Activated B cell treated with CpG ODN at 0.5 μM for 24 hours (primary cell): ENCODE measurements at regions not wholly inside any gene's neighbourhood (a gene's known extent, or its start where the extent isn't known, plus 50 kb on each side); places are given as distances from the start of the nearest gene placed in this dataset.

ENCODE experiments used
- ATAC-seq: fragments of 200-7000 bp; cut with Tn5 transposase; one replicate; pipeline ENCODE4 v1.10.0; 2021; ENCODE audit warnings: low read depth, mild to moderate bottlenecking, moderate library complexity
- CTCF ChIA-PET: fragments of 350-600 bp; sonication (Branson Sonifier 250); formaldehyde crosslinking; loops from one replicate; lab custom pipeline; 2021; ENCODE audit warnings: antibody characterized with exemption; lab: Charles Lee
- POLR2A ChIA-PET: fragments of 350-600 bp; sonication (Branson Sonifier 250); formaldehyde crosslinking; loops from one replicate; lab custom pipeline; 2021; ENCODE audit warnings: antibody characterized with exemption; lab: Charles Lee
- DNase-seq: peaks from one replicate; pipeline ENCODE4 v3.0.0; 2022
- H3K27ac Mint-ChIP-seq: one replicate; pipeline ENCODE4 v1.8.0; 2020; ENCODE audit warnings: mixed read lengths
- H3K27me3 Mint-ChIP-seq: one replicate; pipeline ENCODE4 v1.8.0; 2021; ENCODE audit warnings: mixed read lengths
- H3K36me3 Mint-ChIP-seq: one replicate; pipeline ENCODE4 v1.8.0; 2021; ENCODE audit warnings: low read depth, mixed read lengths
- H3K4me1 Mint-ChIP-seq: one replicate; pipeline ENCODE4 v1.8.0; 2021; ENCODE audit warnings: mixed read lengths
- H3K4me3 Mint-ChIP-seq: one replicate; pipeline ENCODE4 v1.8.0; 2020; ENCODE audit warnings: mild to moderate bottlenecking, mixed read lengths
- H3K9me3 Mint-ChIP-seq: one replicate; pipeline ENCODE4 v1.8.0; 2020; ENCODE audit warnings: mixed read lengths
- CTCF ChIP-seq: fragments of 200-600 bp; IDR thresholded peaks from one replicate; pipeline ENCODE4 v1.8.0; 2022; ENCODE audit warnings: antibody characterized with exemption, mild to moderate bottlenecking
- intact Hi-C: fragments of 100-400 bp; cut with micrococcal nuclease; formaldehyde crosslinking; loops from one replicate; pipeline ENCODE4 v1.15.1; 2024

GRCh38 chr9:7592321-7593316 is 207.0 kb downstream of the DMAC1 start:
- intact Hi-C loops, result no loop called here
- peaks cover 6% of the 10 kb centered on the region for H3K9me3 Mint-ChIP-seq
- ChIA-PET CTCF (no interaction called here), POLR2A (no interaction called here)
- no peak for DNase-seq
- H3K36me3 Mint-ChIP-seq, result no peaks in the 10 kb centered on the region
- H3K4me3 Mint-ChIP-seq, result no peak overlapping the region
- H3K27ac Mint-ChIP-seq, result no peak overlapping the region
- ATAC-seq, result no peak
- no peak for TF ChIP-seq CTCF
- H3K4me1 Mint-ChIP-seq, result no peaks in the 10 kb centered on the region
- peaks cover 8% of the 10 kb centered on the region for H3K27me3 Mint-ChIP-seq

GRCh38 chr9:7591501-7591900 is 208.1 kb downstream of the DMAC1 start:
- ChIA-PET CTCF (no interaction called here), POLR2A (no interaction called here)
- Mint-ChIP-seq H3K4me1 (no peaks in the 10 kb centered on the region), H3K27me3 (peaks cover 8% of the 10 kb centered on the region), H3K4me3 (no peak overlapping the region), H3K36me3 (no peaks in the 10 kb centered on the region), H3K27ac (no peak overlapping the region), H3K9me3 (peaks cover 6% of the 10 kb centered on the region)
- DNase-seq, result no peak
- no peak for TF ChIP-seq CTCF
- no peak for ATAC-seq
- intact Hi-C loops, result no loop called here

- no peaks in the 10 kb centered on the region for H3K36me3 Mint-ChIP-seq
- no peak overlapping the region for H3K4me3 Mint-ChIP-seq
- ATAC-seq, result no peak
- CTCF ChIA-PET, result interaction anchor here (1.8 kb wide), 1 partner anchor 10 kb away, joined by 4 read pairs; no protein-coding TSS in a partner anchor
- TF ChIP-seq CTCF, result no peak
- DNase-seq, result no peak
- H3K9me3 Mint-ChIP-seq, result no peaks in the 10 kb centered on the region
- intact Hi-C loops, result no loop called here
- H3K27me3 Mint-ChIP-seq, result peaks cover 1% of the 10 kb centered on the region
- POLR2A ChIA-PET, result no interaction called here
- H3K27ac Mint-ChIP-seq, result no peak overlapping the region
- H3K4me1 Mint-ChIP-seq, result no peaks in the 10 kb centered on the region
Measured at GRCh38 chr9:7580568-7580967, 219.0 kb downstream of the DMAC1 start.

- Mint-ChIP-seq H3K36me3 (no peaks in the 10 kb centered on the region), H3K27ac (no peak overlapping the region), H3K27me3 (peaks cover 1% of the 10 kb centered on the region), H3K4me1 (no peaks in the 10 kb centered on the region), H3K4me3 (no peak overlapping the region), H3K9me3 (no peaks in the 10 kb centered on the region)
- intact Hi-C loops, result loop anchor here (10.0 kb wide), 1 partner anchor 535 kb away; no protein-coding TSS in a partner anchor
- CTCF ChIA-PET, result interaction anchor here (1.8 kb wide), 1 partner anchor 9 kb away, joined by 4 read pairs; no protein-coding TSS in a partner anchor
- ATAC-seq (no peak), DNase-seq (no peak)
- POLR2A ChIA-PET, result no interaction called here
- no peak for TF ChIP-seq CTCF
Measured at GRCh38 chr9:7579351-7579750, 220.2 kb downstream of the DMAC1 start.

GRCh38 chr9:7578951-7579350 is 220.6 kb downstream of the DMAC1 start:
- Mint-ChIP-seq H3K27ac (no peak overlapping the region), H3K4me3 (no peak overlapping the region), H3K4me1 (no peaks in the 10 kb centered on the region), H3K9me3 (no peaks in the 10 kb centered on the region), H3K27me3 (peaks cover 1% of the 10 kb centered on the region), H3K36me3 (no peaks in the 10 kb centered on the region)
- ATAC-seq (no peak), DNase-seq (no peak)
- intact Hi-C loops, result loop anchor here (10.0 kb wide), 1 partner anchor 536 kb away; no protein-coding TSS in a partner anchor
- ChIA-PET POLR2A (no interaction called here), CTCF (no interaction called here)
- TF ChIP-seq CTCF, result no peak
